ENCODE measurements at regions not wholly inside any gene's neighbourhood (a gene's known extent, or its start where the extent isn't known, plus 50 kb on each side); places are given as distances from the start of the nearest gene placed in this dataset.

DNA sequence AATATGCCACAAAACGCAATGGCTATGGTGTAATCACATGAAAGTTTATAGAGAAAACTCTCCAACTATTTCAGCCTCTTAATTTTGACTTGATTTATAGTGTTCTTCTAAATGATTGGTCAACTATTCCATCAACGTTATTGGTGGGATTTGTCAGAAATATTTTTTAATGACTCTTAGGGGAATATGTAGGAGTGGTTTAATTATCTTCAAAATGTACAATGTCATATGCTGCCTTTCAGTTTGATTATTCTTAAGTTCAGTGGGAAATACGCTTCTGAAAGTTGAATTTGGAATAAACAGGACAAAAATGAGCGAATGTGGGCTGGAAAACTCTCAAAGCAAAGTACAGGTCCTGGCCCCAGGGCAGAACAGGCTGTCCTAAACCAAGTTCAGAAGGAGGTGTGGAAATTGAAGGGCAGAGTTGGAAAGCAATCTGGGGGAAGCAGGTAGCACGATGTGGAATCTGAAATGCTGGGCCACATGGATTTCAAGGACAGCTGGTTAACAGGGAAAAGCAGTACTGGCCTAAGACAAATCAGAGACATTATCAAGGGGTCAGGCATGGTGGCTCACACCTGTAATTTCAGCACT lies 60.8 kb upstream of the MYCBP2 start:
- TF ChIP-seq, protein P1, sequence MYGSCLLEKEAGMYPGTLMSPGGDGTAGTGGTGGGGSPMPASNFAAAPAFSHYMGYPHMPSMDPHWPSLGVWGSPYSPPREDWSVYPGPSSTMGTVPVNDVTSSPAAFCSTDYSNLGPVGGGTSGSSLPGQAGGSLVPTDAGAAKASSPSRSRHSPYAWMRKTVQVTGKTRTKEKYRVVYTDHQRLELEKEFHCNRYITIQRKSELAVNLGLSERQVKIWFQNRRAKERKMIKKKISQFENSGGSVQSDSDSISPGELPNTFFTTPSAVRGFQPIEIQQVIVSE (CRISPR knock-in tag; IDR thresholded peaks at IDR 0.05; ENCODE audit: borderline replicate concordance), result no peak
- TF ChIP-seq, protein P2, sequence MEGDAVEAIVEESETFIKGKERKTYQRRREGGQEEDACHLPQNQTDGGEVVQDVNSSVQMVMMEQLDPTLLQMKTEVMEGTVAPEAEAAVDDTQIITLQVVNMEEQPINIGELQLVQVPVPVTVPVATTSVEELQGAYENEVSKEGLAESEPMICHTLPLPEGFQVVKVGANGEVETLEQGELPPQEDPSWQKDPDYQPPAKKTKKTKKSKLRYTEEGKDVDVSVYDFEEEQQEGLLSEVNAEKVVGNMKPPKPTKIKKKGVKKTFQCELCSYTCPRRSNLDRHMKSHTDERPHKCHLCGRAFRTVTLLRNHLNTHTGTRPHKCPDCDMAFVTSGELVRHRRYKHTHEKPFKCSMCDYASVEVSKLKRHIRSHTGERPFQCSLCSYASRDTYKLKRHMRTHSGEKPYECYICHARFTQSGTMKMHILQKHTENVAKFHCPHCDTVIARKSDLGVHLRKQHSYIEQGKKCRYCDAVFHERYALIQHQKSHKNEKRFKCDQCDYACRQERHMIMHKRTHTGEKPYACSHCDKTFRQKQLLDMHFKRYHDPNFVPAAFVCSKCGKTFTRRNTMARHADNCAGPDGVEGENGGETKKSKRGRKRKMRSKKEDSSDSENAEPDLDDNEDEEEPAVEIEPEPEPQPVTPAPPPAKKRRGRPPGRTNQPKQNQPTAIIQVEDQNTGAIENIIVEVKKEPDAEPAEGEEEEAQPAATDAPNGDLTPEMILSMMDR (IDR thresholded peaks at IDR 0.05), result no peak
- TF ChIP-seq, protein P3, sequence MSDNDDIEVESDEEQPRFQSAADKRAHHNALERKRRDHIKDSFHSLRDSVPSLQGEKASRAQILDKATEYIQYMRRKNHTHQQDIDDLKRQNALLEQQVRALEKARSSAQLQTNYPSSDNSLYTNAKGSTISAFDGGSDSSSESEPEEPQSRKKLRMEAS (CRISPR knock-in tag; IDR thresholded peaks at IDR 0.05), result no peak
- TF ChIP-seq, protein P4, sequence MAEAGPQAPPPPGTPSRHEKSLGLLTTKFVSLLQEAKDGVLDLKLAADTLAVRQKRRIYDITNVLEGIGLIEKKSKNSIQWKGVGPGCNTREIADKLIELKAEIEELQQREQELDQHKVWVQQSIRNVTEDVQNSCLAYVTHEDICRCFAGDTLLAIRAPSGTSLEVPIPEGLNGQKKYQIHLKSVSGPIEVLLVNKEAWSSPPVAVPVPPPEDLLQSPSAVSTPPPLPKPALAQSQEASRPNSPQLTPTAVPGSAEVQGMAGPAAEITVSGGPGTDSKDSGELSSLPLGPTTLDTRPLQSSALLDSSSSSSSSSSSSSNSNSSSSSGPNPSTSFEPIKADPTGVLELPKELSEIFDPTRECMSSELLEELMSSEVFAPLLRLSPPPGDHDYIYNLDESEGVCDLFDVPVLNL (CRISPR knock-in tag; IDR thresholded peaks at IDR 0.05; ENCODE audit: borderline replicate concordance, low read depth), result no peak
- TF ChIP-seq, protein P5, sequence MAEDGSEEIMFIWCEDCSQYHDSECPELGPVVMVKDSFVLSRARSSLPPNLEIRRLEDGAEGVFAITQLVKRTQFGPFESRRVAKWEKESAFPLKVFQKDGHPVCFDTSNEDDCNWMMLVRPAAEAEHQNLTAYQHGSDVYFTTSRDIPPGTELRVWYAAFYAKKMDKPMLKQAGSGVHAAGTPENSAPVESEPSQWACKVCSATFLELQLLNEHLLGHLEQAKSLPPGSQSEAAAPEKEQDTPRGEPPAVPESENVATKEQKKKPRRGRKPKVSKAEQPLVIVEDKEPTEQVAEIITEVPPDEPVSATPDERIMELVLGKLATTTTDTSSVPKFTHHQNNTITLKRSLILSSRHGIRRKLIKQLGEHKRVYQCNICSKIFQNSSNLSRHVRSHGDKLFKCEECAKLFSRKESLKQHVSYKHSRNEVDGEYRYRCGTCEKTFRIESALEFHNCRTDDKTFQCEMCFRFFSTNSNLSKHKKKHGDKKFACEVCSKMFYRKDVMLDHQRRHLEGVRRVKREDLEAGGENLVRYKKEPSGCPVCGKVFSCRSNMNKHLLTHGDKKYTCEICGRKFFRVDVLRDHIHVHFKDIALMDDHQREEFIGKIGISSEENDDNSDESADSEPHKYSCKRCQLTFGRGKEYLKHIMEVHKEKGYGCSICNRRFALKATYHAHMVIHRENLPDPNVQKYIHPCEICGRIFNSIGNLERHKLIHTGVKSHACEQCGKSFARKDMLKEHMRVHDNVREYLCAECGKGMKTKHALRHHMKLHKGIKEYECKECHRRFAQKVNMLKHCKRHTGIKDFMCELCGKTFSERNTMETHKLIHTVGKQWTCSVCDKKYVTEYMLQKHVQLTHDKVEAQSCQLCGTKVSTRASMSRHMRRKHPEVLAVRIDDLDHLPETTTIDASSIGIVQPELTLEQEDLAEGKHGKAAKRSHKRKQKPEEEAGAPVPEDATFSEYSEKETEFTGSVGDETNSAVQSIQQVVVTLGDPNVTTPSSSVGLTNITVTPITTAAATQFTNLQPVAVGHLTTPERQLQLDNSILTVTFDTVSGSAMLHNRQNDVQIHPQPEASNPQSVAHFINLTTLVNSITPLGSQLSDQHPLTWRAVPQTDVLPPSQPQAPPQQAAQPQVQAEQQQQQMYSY (CRISPR knock-in tag; IDR thresholded peaks at IDR 0.05), result no peak
- TF ChIP-seq, protein P6, sequence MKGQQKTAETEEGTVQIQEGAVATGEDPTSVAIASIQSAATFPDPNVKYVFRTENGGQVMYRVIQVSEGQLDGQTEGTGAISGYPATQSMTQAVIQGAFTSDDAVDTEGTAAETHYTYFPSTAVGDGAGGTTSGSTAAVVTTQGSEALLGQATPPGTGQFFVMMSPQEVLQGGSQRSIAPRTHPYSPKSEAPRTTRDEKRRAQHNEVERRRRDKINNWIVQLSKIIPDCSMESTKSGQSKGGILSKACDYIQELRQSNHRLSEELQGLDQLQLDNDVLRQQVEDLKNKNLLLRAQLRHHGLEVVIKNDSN (CRISPR knock-in tag; IDR thresholded peaks at IDR 0.05), result no peak
- TF ChIP-seq, protein P7, sequence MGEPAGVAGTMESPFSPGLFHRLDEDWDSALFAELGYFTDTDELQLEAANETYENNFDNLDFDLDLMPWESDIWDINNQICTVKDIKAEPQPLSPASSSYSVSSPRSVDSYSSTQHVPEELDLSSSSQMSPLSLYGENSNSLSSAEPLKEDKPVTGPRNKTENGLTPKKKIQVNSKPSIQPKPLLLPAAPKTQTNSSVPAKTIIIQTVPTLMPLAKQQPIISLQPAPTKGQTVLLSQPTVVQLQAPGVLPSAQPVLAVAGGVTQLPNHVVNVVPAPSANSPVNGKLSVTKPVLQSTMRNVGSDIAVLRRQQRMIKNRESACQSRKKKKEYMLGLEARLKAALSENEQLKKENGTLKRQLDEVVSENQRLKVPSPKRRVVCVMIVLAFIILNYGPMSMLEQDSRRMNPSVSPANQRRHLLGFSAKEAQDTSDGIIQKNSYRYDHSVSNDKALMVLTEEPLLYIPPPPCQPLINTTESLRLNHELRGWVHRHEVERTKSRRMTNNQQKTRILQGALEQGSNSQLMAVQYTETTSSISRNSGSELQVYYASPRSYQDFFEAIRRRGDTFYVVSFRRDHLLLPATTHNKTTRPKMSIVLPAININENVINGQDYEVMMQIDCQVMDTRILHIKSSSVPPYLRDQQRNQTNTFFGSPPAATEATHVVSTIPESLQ (CRISPR knock-in tag; IDR thresholded peaks at IDR 0.05), result no peak
- TF ChIP-seq, protein P8, sequence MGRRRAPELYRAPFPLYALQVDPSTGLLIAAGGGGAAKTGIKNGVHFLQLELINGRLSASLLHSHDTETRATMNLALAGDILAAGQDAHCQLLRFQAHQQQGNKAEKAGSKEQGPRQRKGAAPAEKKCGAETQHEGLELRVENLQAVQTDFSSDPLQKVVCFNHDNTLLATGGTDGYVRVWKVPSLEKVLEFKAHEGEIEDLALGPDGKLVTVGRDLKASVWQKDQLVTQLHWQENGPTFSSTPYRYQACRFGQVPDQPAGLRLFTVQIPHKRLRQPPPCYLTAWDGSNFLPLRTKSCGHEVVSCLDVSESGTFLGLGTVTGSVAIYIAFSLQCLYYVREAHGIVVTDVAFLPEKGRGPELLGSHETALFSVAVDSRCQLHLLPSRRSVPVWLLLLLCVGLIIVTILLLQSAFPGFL (CRISPR knock-in tag; IDR thresholded peaks at IDR 0.05; ENCODE audit: borderline replicate concordance), result no peak
- TF ChIP-seq, protein P9, sequence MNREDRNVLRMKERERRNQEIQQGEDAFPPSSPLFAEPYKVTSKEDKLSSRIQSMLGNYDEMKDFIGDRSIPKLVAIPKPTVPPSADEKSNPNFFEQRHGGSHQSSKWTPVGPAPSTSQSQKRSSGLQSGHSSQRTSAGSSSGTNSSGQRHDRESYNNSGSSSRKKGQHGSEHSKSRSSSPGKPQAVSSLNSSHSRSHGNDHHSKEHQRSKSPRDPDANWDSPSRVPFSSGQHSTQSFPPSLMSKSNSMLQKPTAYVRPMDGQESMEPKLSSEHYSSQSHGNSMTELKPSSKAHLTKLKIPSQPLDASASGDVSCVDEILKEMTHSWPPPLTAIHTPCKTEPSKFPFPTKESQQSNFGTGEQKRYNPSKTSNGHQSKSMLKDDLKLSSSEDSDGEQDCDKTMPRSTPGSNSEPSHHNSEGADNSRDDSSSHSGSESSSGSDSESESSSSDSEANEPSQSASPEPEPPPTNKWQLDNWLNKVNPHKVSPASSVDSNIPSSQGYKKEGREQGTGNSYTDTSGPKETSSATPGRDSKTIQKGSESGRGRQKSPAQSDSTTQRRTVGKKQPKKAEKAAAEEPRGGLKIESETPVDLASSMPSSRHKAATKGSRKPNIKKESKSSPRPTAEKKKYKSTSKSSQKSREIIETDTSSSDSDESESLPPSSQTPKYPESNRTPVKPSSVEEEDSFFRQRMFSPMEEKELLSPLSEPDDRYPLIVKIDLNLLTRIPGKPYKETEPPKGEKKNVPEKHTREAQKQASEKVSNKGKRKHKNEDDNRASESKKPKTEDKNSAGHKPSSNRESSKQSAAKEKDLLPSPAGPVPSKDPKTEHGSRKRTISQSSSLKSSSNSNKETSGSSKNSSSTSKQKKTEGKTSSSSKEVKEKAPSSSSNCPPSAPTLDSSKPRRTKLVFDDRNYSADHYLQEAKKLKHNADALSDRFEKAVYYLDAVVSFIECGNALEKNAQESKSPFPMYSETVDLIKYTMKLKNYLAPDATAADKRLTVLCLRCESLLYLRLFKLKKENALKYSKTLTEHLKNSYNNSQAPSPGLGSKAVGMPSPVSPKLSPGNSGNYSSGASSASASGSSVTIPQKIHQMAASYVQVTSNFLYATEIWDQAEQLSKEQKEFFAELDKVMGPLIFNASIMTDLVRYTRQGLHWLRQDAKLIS (CRISPR knock-in tag; IDR thresholded peaks at IDR 0.05; ENCODE audit: borderline replicate concordance), result no peak
